Fibroblast of lung (primary cell): ENCODE measurements at regions not wholly inside any gene's neighbourhood (a gene's known extent, or its start where the extent isn't known, plus 50 kb on each side); places are given as distances from the start of the nearest gene placed in this dataset.

ENCODE experiments used
- CTCF ChIP-seq, 2 donors: IDR thresholded peaks in 1 of 2; conservative IDR thresholded peaks in 1 of 2; 1 replicate in 1 of 2; 2 replicates in 1 of 2; pipeline ENCODE4 v1.5.1; 2011 to 2012; ENCODE audit warnings: low read length in 2 of 2, control low read depth in 1 of 2, inconsistent platforms in 1 of 2, low read depth in 1 of 2, mild to moderate bottlenecking in 1 of 2
- EZH2 ChIP-seq: IDR thresholded peaks from 2 replicates; pipeline ENCODE4 v1.5.1; 2012; ENCODE audit warnings: low read length, control low read depth, mild to moderate bottlenecking; ENCODE audit errors: missing control alignments

- TF ChIP-seq CTCF (conservative IDR thresholded peaks at IDR 0.05 in 1 of 2, IDR thresholded peaks at IDR 0.05 in 1 of 2; ENCODE audit: low read depth in 1 of 2, low read length in 2 of 2), result no peak
- no peak for TF ChIP-seq EZH2
These were observed 383.4 kb downstream of the USP25 start for GRCh38 chr21:16113052-16113715.
